Astrocyte (in vitro differentiated cells and primary cell): ENCODE measurements at regions not wholly inside any gene's neighbourhood (a gene's known extent, or its start where the extent isn't known, plus 50 kb on each side); places are given as distances from the start of the nearest gene placed in this dataset.

ENCODE experiments used
- CTCF ChIP-seq: IDR thresholded peaks from 2 replicates; pipeline ENCODE4 v1.5.1; 2011; ENCODE audit warnings: low read depth, mild to moderate bottlenecking, inconsistent platforms, low read length, moderate library complexity; ENCODE audit not compliant: insufficient read depth
- EZH2 ChIP-seq: IDR thresholded peaks from 2 replicates; pipeline ENCODE4 v1.6.1; 2012; ENCODE audit warnings: mild to moderate bottlenecking, low read length, inconsistent platforms; ENCODE audit not compliant: insufficient read depth

DNA sequence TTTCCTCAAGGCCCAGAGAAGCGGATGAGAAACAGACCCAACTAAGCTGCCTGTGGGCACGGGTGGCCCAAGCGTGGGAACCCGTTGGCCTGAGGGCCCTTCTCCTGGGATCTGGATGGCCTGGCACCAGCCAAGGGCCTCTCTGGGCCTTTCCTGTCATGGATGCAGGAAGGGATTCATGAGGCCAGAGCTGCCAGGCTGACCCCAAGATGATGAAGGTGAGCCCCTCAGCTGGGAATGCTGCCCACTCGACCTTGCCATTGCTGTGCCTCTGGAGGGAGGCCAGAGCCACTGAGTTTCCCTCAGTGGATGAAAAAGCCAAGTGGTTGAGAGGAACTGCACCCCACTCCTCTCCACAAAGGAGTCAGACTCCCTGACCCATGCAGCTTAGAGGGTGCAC, 171.2 kb downstream of the VEGFA start:
- TF ChIP-seq CTCF (no peak), EZH2 (no peak)
